Ascending aorta (tissue), 2 donors: ENCODE measurements at regions not wholly inside any gene's neighbourhood (a gene's known extent, or its start where the extent isn't known, plus 50 kb on each side); places are given as distances from the start of the nearest gene placed in this dataset.
"Not testable (repeated sequence)": the region's sequence is repeated elsewhere in the genome, so short reads cannot be mapped to it uniquely, and the experiment has no call there.

ENCODE experiments used
- DNase-seq, 2 donors: peaks; one replicate each; pipeline ENCODE4 v3.0.0-alpha.2; 2019; ENCODE audit warnings: low spot score in 2 of 2
- H3K27ac ChIP-seq, 2 donors: fragments of 200-600 bp; sonication (generic); one replicate each; pipeline ENCODE4 v1.5.1; 2016 to 2017; ENCODE audit warnings: mild to moderate bottlenecking in 1 of 2
- H3K27me3 ChIP-seq: fragments of 200-600 bp; sonication (generic); one replicate; pipeline ENCODE4 v1.5.1; 2017
- H3K36me3 ChIP-seq, 2 donors: fragments of 200-600 bp; sonication (generic); one replicate each; pipeline ENCODE4 v1.5.1; 2016
- H3K4me1 ChIP-seq, 2 donors: fragments of 200-600 bp; sonication (generic); one replicate each; pipeline ENCODE4 v1.5.1; 2016 to 2017; ENCODE audit warnings: mild to moderate bottlenecking in 1 of 2
- H3K4me3 ChIP-seq, 2 donors: fragments of 200-600 bp; sonication (generic); one replicate each; pipeline ENCODE4 v1.5.1; 2016 to 2017; ENCODE audit warnings: mild to moderate bottlenecking in 1 of 2
- H3K9me3 ChIP-seq, 2 donors: fragments of 200-600 bp; sonication (generic); one replicate each; pipeline ENCODE4 v1.5.1; 2016
- CTCF ChIP-seq, 3 experiments: fragments of 200-600 bp in 2 of 3; fragments of 450-650 bp in 1 of 3; sonication (generic) in 2 of 3; IDR thresholded peaks; one replicate each; pipeline ENCODE4 v1.5.1; 2016 to 2019; ENCODE audit warnings: antibody characterized with exemption in 3 of 3, mild to moderate bottlenecking in 1 of 3, moderate library complexity in 1 of 3
- intact Hi-C: fragments of 100-400 bp; cut with DNase I; formaldehyde crosslinking; loops from one replicate; pipeline ENCODE4 v1.15.1; 2023

GRCh38 chr13:79895416-79895815 is 414.5 kb downstream of the NDFIP2 start:
- Histone ChIP-seq H3K9me3 (no peaks in the 10 kb centered on the region), H3K27me3 (no peaks in the 10 kb centered on the region), H3K36me3 (no peaks in the 10 kb centered on the region), H3K4me3 (no peak overlapping the region), H3K4me1 (no peaks in the 10 kb centered on the region), H3K27ac (no peak overlapping the region)
- intact Hi-C loops = no loop called here
- TF ChIP-seq CTCF (IDR thresholded peaks at IDR 0.05) = no peak
- DNase-seq = no peak

- H3K9me3 ChIP-seq, H3K4me1 ChIP-seq, intact Hi-C loops, H3K4me3 ChIP-seq, H3K36me3 ChIP-seq, H3K27ac ChIP-seq, DNase-seq, H3K27me3 ChIP-seq: not testable (repeated sequence)
Measured at GRCh38 chr13:79887278-79887677, 406.3 kb downstream of the NDFIP2 start.

GRCh38 chr13:79886601-79887000 is 405.6 kb downstream of the NDFIP2 start:
- no peak overlapping the region for H3K4me3 ChIP-seq
- no peaks in the 10 kb centered on the region for H3K4me1 ChIP-seq
- no peaks in the 10 kb centered on the region for H3K9me3 ChIP-seq
- no peak for TF ChIP-seq CTCF (IDR thresholded peaks at IDR 0.05)
- no peaks in the 10 kb centered on the region for H3K36me3 ChIP-seq
- intact Hi-C loops = no loop called here
- no peak overlapping the region for H3K27ac ChIP-seq
- H3K27me3 ChIP-seq = no peaks in the 10 kb centered on the region
- no peak for DNase-seq

- no peak overlapping the region for H3K4me3 ChIP-seq
- no peaks in the 10 kb centered on the region for H3K36me3 ChIP-seq
- no peak for TF ChIP-seq CTCF (IDR thresholded peaks at IDR 0.05)
- H3K4me1 ChIP-seq = no peaks in the 10 kb centered on the region
- intact Hi-C loops = no loop called here
- no peak overlapping the region for H3K27ac ChIP-seq
- H3K9me3 ChIP-seq = no peaks in the 10 kb centered on the region
- no peak for DNase-seq
- no peaks in the 10 kb centered on the region for H3K27me3 ChIP-seq
Measured at GRCh38 chr13:79884890-79885289, 403.9 kb downstream of the NDFIP2 start.

- H3K27ac ChIP-seq = no peak overlapping the region
- DNase-seq = no peak
- H3K27me3 ChIP-seq = no peaks in the 10 kb centered on the region
- intact Hi-C loops = no loop called here
- TF ChIP-seq CTCF (IDR thresholded peaks at IDR 0.05) = no peak
- H3K4me1 ChIP-seq = no peaks in the 10 kb centered on the region
- H3K9me3 ChIP-seq = no peaks in the 10 kb centered on the region
- H3K36me3 ChIP-seq = no peaks in the 10 kb centered on the region
- no peak overlapping the region for H3K4me3 ChIP-seq
Measured at GRCh38 chr13:79883216-79883615, 402.3 kb downstream of the NDFIP2 start.

- Histone ChIP-seq H3K36me3 (no peaks in the 10 kb centered on the region), H3K27me3 (no peaks in the 10 kb centered on the region), H3K9me3 (no peaks in the 10 kb centered on the region), H3K27ac (no peak overlapping the region), H3K4me1 (no peaks in the 10 kb centered on the region), H3K4me3 (no peak overlapping the region)
- intact Hi-C loops = no loop called here
- TF ChIP-seq CTCF (IDR thresholded peaks at IDR 0.05) = no peak
- no peak for DNase-seq
Measured at GRCh38 chr13:79880818-79881217, 399.9 kb downstream of the NDFIP2 start.
